HUES48 (cell line): ENCODE measurements at regions not wholly inside any gene's neighbourhood (a gene's known extent, or its start where the extent isn't known, plus 50 kb on each side); places are given as distances from the start of the nearest gene placed in this dataset.
"Not testable (repeated sequence)": the region's sequence is repeated elsewhere in the genome, so short reads cannot be mapped to it uniquely, and the experiment has no call there.

Experiments used
- H3K27ac ChIP-seq: one replicate; pipeline ENCODE4 v1.7.0; 2013; ENCODE audit warnings: low read depth, low read length, inconsistent platforms
- H3K27me3 ChIP-seq: 2 replicates; pipeline ENCODE4 v1.6.1; 2013; ENCODE audit warnings: mild to moderate bottlenecking, low read length; ENCODE audit not compliant: control insufficient read depth, insufficient read depth
- H3K36me3 ChIP-seq: 2 replicates; pipeline ENCODE4 v1.6.1; 2013; ENCODE audit warnings: low read length; ENCODE audit not compliant: control insufficient read depth, insufficient read depth
- H3K4me1 ChIP-seq: 2 replicates; pipeline ENCODE4 v1.6.1; 2013; ENCODE audit warnings: mild to moderate bottlenecking, low read length; ENCODE audit not compliant: control insufficient read depth, insufficient read depth
- H3K4me3 ChIP-seq: 2 replicates; pipeline ENCODE4 v1.5.1; 2013; ENCODE audit warnings: mild to moderate bottlenecking, low read depth, low read length
- H3K9ac ChIP-seq: 2 replicates; pipeline ENCODE4 v1.6.1; 2013; ENCODE audit warnings: mild to moderate bottlenecking, low read depth, low read length, moderate library complexity
- H3K9me3 ChIP-seq: 2 replicates; pipeline ENCODE4 v1.6.1; 2013; ENCODE audit warnings: low read length; ENCODE audit not compliant: control insufficient read depth, insufficient read depth

DNA sequence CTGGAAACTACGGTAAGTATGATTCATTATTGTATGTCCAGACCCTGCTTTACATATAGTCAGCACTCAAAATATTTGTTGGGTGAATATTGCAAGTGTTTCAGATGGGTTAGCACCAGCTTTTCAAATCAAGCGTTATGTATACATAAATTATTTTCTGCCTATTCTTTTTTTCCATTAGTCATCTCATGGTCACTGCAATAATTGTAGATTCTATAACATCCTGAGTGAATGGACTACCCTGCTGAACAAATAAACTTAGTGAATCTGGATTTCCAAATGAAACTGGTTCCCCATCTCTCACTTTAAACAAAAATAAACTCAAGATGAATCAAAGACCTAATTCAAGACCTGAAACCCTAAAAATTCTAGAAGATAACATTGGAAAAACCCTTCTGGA is 152.3 kb downstream of the DIO2 start:
- Histone ChIP-seq H3K9ac (no peak overlapping the region), H3K4me1 (peaks cover 3% of the 10 kb centered on the region; the same call in 1 of the 2 replicates), H3K9me3 (no peaks in the 10 kb centered on the region), H3K27me3 (no peaks in the 10 kb centered on the region), H3K27ac (no peak overlapping the region), H3K36me3 (no peaks in the 10 kb centered on the region), H3K4me3 (no peak overlapping the region)

DNA sequence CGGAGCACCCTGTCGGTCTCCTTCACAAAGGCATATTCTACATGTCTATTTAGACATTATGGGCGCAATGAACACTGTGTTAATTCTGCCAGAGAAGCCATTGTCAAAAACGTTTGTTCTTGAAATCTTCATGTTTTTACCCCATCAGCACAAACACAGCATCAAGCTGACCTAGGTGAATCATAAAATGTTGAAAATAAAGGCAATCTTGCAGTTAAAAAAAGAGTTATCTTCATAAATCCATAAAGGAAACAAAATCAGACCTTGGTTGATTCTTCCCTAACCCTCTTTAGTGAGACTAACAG is 154.9 kb downstream of the DIO2 start:
- no peaks in the 10 kb centered on the region for H3K36me3 ChIP-seq
- H3K27ac ChIP-seq: no peak overlapping the region
- no peaks in the 10 kb centered on the region for H3K9me3 ChIP-seq
- H3K4me3 ChIP-seq: no peak overlapping the region
- no peak overlapping the region for H3K9ac ChIP-seq
- no peaks in the 10 kb centered on the region for H3K27me3 ChIP-seq
- peaks cover 3% of the 10 kb centered on the region; the same call in 1 of the 2 replicates for H3K4me1 ChIP-seq

DNA sequence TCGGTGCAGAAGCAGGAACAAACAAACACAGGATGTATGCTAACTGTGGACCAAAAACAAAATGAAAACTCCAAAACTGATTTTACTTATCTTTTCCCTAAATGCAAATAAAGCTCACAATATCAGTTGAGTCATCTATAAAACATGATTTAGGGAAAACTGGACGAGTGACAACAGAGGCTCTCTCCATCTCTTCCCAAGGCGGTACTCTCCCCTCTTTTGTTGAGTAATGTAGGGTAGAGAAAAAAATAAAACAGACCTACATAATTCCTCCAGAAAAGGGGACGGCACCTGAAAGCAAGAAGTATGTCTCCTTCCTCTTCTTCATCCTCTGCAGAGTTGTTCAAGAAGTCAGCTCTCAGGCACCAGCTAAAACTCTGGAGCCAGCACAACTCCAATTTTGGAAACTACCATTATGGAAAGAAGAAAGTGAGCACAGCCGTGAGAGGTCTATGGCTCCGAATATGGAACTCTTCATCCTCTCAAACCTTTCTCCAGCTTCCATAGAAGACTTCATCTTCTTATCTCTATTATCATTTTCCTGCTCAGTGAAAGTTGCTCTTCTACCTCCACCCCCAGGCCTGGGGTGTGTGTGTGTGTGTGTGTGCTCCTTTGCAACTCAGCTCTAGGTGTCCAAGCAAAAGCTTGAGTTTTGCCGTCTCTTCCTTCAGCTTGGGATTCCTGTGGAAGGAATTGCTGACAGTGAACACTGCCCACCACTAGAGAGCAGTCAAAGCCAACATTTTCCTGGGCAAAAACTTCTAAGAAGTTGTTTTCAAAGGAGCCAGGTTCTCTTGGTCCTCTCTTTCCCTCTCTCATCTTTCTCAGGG is 155.4 kb downstream of the DIO2 start:
- no peak overlapping the region for H3K27ac ChIP-seq
- H3K27me3 ChIP-seq: no peaks in the 10 kb centered on the region
- H3K36me3 ChIP-seq: no peaks in the 10 kb centered on the region
- no peak overlapping the region for H3K4me3 ChIP-seq
- no peaks in the 10 kb centered on the region for H3K9me3 ChIP-seq
- H3K9ac ChIP-seq: no peak overlapping the region
- peaks cover 3% of the 10 kb centered on the region; the same call in 1 of the 2 replicates for H3K4me1 ChIP-seq

DNA sequence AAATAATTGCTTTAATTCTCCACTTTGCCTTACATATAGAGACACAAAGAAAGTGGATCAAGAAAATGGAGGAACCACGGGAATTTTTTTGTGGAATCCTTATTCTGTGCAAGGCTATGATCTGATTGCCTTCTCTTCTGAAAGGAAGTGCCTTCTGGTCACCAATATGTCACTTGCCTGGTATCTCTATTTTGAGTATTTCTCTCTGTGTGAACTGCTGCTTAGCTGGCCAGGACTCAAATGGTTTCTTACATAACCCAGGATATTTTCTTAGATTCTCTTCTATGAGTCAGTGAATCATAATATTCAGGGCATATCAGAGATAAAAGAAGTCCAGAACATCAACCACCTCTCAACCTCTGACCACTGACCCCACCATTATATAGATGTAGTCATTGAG is 156.1 kb downstream of the DIO2 start:
- no peak overlapping the region for H3K9ac ChIP-seq
- peaks cover 3% of the 10 kb centered on the region; the same call in 1 of the 2 replicates for H3K4me1 ChIP-seq
- H3K27ac ChIP-seq: no peak overlapping the region
- H3K9me3 ChIP-seq: no peaks in the 10 kb centered on the region
- no peaks in the 10 kb centered on the region for H3K27me3 ChIP-seq
- H3K4me3 ChIP-seq: no peak overlapping the region
- H3K36me3 ChIP-seq: no peaks in the 10 kb centered on the region

DNA sequence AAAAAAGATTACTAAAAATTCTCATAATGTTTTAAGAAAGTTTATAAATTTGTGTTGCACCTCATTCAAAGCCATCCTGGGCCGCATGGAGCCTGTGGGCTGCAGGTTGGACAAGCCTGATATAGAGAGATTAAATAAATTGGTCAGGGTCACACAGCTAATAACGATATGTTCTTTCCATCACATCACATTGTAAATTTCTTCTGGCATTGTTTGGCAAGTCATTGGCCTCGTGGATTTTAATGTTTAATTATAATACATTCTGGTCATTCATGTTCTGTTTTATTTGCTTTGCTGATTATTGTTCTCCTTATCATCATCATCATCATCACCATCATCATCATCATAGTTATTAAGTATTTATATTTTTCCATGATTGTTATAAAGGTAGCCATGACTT is 157.3 kb downstream of the DIO2 start:
- no peak overlapping the region for H3K9ac ChIP-seq

DNA sequence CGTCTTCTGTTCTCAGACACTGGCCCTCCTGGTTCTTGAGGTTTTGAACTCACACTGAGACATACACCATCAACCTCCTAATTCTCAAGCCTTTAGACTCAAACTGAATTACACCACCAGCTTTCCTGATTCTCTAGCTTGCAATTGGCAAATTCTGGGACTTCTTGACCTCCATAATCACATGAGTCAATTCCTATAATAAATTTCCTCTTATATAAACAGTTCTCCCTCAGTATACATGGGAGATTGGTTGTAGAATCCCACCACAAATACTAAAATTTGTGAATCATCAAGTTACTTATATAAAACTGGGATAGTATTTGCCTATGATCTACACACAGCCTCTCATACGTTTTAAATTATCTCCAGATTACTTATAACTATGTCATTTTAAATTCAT is 162.2 kb downstream of the DIO2 start:
- no peaks in the 10 kb centered on the region for H3K9me3 ChIP-seq
- no peaks in the 10 kb centered on the region for H3K4me1 ChIP-seq
- H3K27ac ChIP-seq: no peak overlapping the region
- H3K9ac ChIP-seq: no peak overlapping the region
- H3K36me3 ChIP-seq: no peaks in the 10 kb centered on the region
- no peak overlapping the region for H3K4me3 ChIP-seq
- H3K27me3 ChIP-seq: no peaks in the 10 kb centered on the region

More for the DNA sequence above, 157.3 kb downstream of the DIO2 start:
- Histone ChIP-seq H3K4me1 (peaks cover 3% of the 10 kb centered on the region; the same call in 1 of the 2 replicates), H3K36me3 (no peaks in the 10 kb centered on the region), H3K27ac (no peak overlapping the region), H3K27me3 (no peaks in the 10 kb centered on the region), H3K4me3 (no peak overlapping the region), H3K9me3 (no peaks in the 10 kb centered on the region)

DNA sequence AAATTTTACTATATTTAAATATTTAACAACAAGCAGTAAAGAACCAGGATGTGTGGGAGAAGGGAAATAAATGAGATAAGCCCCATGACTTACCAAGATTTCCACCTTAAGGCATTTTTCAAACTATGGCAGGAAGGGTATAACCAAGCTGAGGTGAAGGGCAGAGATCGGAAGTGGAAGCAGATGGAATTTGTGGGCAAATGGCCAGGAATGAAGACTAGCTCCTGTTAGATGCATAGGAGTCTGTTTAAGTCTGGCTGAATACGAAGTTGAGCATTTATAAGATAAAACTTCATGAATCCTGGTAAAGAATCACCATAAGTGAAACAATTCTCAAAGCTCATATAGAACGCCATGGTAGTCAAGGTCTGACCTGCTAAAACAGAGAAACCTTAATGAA is 163.5 kb downstream of the DIO2 start:
- Histone ChIP-seq H3K36me3 (no peaks in the 10 kb centered on the region), H3K4me1 (no peaks in the 10 kb centered on the region)

DNA sequence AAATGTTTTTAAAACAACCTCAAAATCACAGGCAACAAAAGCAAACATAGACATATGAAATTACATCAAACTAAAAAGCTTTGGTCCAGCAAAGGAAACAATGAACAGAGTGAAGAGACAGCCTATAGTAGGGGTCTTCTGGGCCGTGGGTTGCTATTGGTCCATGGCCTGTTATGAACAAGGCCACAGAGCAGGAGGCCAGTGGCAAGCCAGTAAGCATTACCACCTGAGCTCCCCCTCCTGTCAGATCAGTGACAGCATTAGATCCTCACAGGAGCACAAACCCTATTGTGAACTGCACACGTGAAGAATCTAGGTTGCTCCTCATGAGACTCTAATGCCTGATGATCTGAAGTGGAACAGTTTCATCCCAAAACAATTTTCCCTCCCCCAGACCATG is 174.0 kb downstream of the DIO2 start:
- no peak overlapping the region for H3K27ac ChIP-seq
- H3K4me3 ChIP-seq: no peak overlapping the region
- no peak overlapping the region for H3K9ac ChIP-seq
- H3K36me3 ChIP-seq: no peaks in the 10 kb centered on the region
- H3K9me3 ChIP-seq: peaks cover 8% of the 10 kb centered on the region; the same call in 1 of the 2 replicates
- no peaks in the 10 kb centered on the region for H3K27me3 ChIP-seq
- H3K4me1 ChIP-seq: no peaks in the 10 kb centered on the region

More for the DNA sequence above, 163.5 kb downstream of the DIO2 start:
- Histone ChIP-seq H3K9me3 (no peaks in the 10 kb centered on the region), H3K27ac (no peak overlapping the region), H3K27me3 (no peaks in the 10 kb centered on the region), H3K4me3 (no peak overlapping the region), H3K9ac (no peak overlapping the region)

DNA sequence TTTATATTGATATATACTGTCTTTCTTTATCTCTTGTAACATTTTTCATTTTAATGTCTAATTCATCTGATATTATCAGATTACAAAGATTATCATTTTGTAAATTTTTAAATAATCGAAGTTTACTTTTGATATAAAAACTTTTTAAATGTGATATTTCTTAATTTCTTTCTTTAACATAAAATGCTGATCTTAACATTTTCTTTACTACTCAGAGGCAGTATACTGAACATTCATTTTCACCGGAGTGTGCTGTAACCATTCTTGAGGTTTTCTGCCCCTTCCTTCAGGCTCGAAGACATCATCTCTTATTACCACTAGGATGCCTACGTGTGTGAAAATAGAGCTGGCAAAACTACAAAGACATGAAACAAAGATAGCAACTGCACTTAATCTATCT is 186.9 kb downstream of the DIO2 start:
- Histone ChIP-seq H3K9ac (no peak overlapping the region), H3K4me3 (no peak overlapping the region), H3K27ac (no peak overlapping the region), H3K27me3 (no peaks in the 10 kb centered on the region), H3K9me3 (0 out of 2 replicates have a peak, but pooled peaks cover 6% of the 10 kb centered on the region), H3K4me1 (no peaks in the 10 kb centered on the region), H3K36me3 (no peaks in the 10 kb centered on the region)

DNA sequence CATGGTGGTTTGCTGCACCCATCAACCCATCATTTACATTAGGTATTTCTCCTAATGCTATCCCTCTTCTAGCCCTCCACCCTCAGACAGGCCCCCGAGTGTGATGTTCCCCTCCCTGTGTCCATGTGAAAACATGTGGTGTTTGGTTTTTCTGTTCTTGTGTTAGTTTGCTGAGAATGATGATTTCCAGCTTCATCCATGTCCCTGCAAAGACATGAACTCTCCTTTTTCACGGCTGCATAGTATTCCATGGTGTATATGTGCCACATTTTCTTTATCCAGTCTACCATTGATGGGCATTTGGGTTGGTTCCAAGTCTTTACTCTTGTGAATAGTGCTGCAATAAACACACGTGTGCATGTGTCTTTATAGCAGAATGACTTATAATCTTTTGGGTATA is 192.8 kb downstream of the DIO2 start:
- not testable (repeated sequence) for H3K36me3 ChIP-seq, H3K9ac ChIP-seq, H3K9me3 ChIP-seq, H3K4me1 ChIP-seq, H3K4me3 ChIP-seq, H3K27me3 ChIP-seq, H3K27ac ChIP-seq

DNA sequence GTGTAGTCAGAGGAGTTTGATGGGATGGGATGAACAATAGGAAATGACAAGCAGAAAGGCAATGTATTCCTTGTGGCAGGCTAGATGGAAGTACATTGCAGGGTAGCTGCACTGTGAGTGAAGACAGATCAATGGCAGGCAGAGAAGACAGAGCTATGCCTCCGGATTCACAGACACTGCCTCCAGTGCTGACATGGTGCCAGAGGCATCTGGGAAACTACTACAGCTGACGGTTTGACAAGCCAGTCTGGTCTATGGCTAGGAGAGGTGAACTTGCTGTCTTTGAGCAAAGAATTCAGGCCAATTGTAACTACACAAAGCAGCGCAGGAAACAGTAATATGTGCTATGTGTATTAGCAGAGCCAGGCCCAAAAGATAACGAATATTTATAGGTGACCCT is 193.5 kb downstream of the DIO2 start:
- no peak overlapping the region for H3K4me3 ChIP-seq

More for the DNA sequence above, 193.5 kb downstream of the DIO2 start:
- Histone ChIP-seq H3K27ac (no peak overlapping the region), H3K9me3 (no peaks in the 10 kb centered on the region), H3K4me1 (no peaks in the 10 kb centered on the region), H3K9ac (no peak overlapping the region), H3K27me3 (no peaks in the 10 kb centered on the region), H3K36me3 (no peaks in the 10 kb centered on the region)
